CD4-positive, CD25-positive, alpha-beta regulatory T cell (primary cell): ENCODE measurements at regions not wholly inside any gene's neighbourhood (a gene's known extent, or its start where the extent isn't known, plus 50 kb on each side); places are given as distances from the start of the nearest gene placed in this dataset.
A peak's percentile ranks its signal among the peaks of the same experiment; 100 is the strongest.

Source experiments
- ATAC-seq, 2 donors: fragments of 150-1000 bp; cut with Tn5 transposase; one replicate each; pipeline ENCODE4 v1.10.0; 2021; ENCODE audit warnings: low read depth in 2 of 2, moderate number of reproducible peaks in 2 of 2, moderate library complexity in 1 of 2
- DNase-seq, 3 donors: peaks; one replicate each; pipeline versions ENCODE4 v3.0.0 to v3.0.0-alpha.2; 2012 to 2022; ENCODE audit warnings: mixed read lengths in 1 of 3
- H3K27ac ChIP-seq: one replicate; pipeline ENCODE4 v1.7.0; 2013; ENCODE audit warnings: mild to moderate bottlenecking, low read length; ENCODE audit not compliant: insufficient read depth, poor library complexity, severe bottlenecking
- H3K27me3 ChIP-seq: one replicate; pipeline ENCODE4 v1.7.0; 2013; ENCODE audit warnings: low read length; ENCODE audit not compliant: control insufficient read depth, insufficient read depth
- H3K36me3 ChIP-seq: one replicate; pipeline ENCODE4 v1.7.0; 2013; ENCODE audit warnings: mild to moderate bottlenecking, low read length, moderate library complexity; ENCODE audit not compliant: control insufficient read depth, insufficient read depth
- H3K4me1 ChIP-seq: 2 replicates; pipeline ENCODE4 v1.7.0; 2013; ENCODE audit warnings: mild to moderate bottlenecking, low read length; ENCODE audit not compliant: insufficient read depth, control insufficient read depth, poor library complexity, severe bottlenecking
- H3K4me3 ChIP-seq: one replicate; pipeline ENCODE4 v1.7.0; 2013; ENCODE audit warnings: low read depth, mild to moderate bottlenecking, low read length, moderate library complexity
- H3K9me3 ChIP-seq, 2 experiments: 1 replicate in 1 of 2; 2 replicates in 1 of 2; pipeline ENCODE4 v1.7.0; 2013; ENCODE audit warnings: low read length in 2 of 2, mild to moderate bottlenecking in 1 of 2, moderate library complexity in 1 of 2; ENCODE audit not compliant: control insufficient read depth in 2 of 2
- H3K27ac Mint-ChIP-seq, 3 donors: one replicate each; pipeline ENCODE4 v1.8.0; 2020 to 2022; ENCODE audit warnings: mild to moderate bottlenecking in 3 of 3, mixed read lengths in 3 of 3, moderate library complexity in 2 of 3
- H3K27me3 Mint-ChIP-seq: one replicate; pipeline ENCODE4 v1.8.0; 2022; ENCODE audit warnings: mild to moderate bottlenecking, mixed read lengths
- H3K36me3 Mint-ChIP-seq: one replicate; pipeline ENCODE4 v1.8.0; 2020; ENCODE audit warnings: mixed read lengths
- H3K4me1 Mint-ChIP-seq, 4 donors: one replicate each; pipeline ENCODE4 v1.8.0; 2020 to 2022; ENCODE audit warnings: mixed read lengths in 4 of 4, mild to moderate bottlenecking in 1 of 4
- H3K4me3 Mint-ChIP-seq, 4 donors: one replicate each; pipeline ENCODE4 v1.8.0; 2020 to 2022; ENCODE audit warnings: mild to moderate bottlenecking in 4 of 4, mixed read lengths in 4 of 4, moderate library complexity in 3 of 4
- H3K9me3 Mint-ChIP-seq, 7 donors: one replicate each; pipeline ENCODE4 v1.8.0; 2020 to 2022; ENCODE audit warnings: mixed read lengths in 7 of 7, mild to moderate bottlenecking in 3 of 7, moderate library complexity in 2 of 7

DNA sequence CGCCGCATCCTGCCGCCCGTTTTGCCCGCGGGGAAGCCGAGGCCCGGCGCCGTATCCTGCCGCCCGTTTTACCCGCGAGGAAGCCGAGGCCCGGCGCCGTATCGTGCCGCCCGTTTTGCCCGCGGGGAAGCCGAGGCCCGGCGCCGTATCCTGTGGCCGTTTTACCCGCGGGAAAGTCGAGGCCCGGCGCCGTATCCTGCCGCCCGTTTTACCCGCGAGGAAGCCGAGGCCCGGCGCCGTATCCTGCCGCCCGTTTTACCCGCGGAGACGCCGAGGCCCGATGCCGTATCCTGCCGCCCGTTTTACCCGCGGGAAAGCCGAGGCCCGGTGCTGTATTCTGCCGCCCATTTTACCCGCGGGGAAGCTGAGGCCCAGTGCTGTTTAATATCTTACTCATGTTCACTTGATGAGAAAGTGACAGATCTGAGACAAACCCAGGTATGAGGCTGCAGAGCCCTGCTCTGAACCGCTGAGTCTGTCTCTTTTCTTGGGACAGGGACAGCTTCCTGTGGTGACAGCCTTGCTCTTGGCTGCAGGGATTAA, 129.4 kb downstream of the CDH26 start:
- H3K36me3 ChIP-seq: no peaks in the 10 kb centered on the region
- Mint-ChIP-seq H3K4me1 (peaks cover 0 to 13% (median 4%) of the 10 kb centered on the region in 4 donors), H3K27me3 (peaks cover 30% of the 10 kb centered on the region), H3K36me3 (peaks cover 4% of the 10 kb centered on the region), H3K4me3 (peak overlapping the region in 3 of 4 donors; percentile 64 to 86 (median 78)), H3K9me3 (peaks cover 0 to 3% (median 0%) of the 10 kb centered on the region in 7 donors), H3K27ac (no peak overlapping the region)
- peak in 1 of 3 donors; percentile 11 for DNase-seq
- ATAC-seq: no peak
- no peaks in the 10 kb centered on the region for H3K4me1 ChIP-seq
- H3K9me3 ChIP-seq: no peaks in the 10 kb centered on the region
- no peak overlapping the region for H3K4me3 ChIP-seq
- no peak overlapping the region for H3K27ac ChIP-seq
- peaks cover 8% of the 10 kb centered on the region for H3K27me3 ChIP-seq

DNA sequence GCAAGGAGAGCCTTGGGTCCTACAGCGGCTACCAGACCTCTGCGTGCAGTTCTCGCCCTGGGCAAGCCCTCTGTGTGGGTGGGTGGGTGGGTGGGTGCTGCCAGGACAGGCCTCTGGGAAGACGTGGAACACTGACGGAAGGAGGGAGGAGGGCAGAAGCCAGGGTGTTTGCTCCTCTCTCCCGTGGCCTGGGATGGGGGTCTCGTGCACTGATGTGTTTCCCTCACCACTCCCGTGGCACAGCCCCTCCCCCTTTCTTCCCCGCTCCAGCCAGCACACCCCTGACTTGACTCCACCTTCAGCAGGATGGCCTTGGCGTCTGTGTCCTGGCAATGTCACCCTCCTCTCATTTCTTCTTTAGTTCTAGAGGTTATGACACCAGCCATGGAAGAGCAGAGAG, 130.0 kb downstream of the CDH26 start:
- Mint-ChIP-seq H3K27ac (no peak overlapping the region), H3K4me3 (peak overlapping the region in 2 of 4 donors; percentile 16 to 78), H3K27me3 (peaks cover 30% of the 10 kb centered on the region), H3K4me1 (peaks cover 0 to 13% (median 4%) of the 10 kb centered on the region in 4 donors), H3K9me3 (peaks cover 0 to 6% (median 0%) of the 10 kb centered on the region in 7 donors), H3K36me3 (peaks cover 4% of the 10 kb centered on the region)
- H3K4me3 ChIP-seq: no peak overlapping the region
- ATAC-seq: no peak
- H3K9me3 ChIP-seq: no peaks in the 10 kb centered on the region
- DNase-seq: no peak
- H3K27me3 ChIP-seq: peaks cover 8% of the 10 kb centered on the region
- H3K36me3 ChIP-seq: no peaks in the 10 kb centered on the region
- H3K27ac ChIP-seq: no peak overlapping the region
- no peaks in the 10 kb centered on the region for H3K4me1 ChIP-seq

DNA sequence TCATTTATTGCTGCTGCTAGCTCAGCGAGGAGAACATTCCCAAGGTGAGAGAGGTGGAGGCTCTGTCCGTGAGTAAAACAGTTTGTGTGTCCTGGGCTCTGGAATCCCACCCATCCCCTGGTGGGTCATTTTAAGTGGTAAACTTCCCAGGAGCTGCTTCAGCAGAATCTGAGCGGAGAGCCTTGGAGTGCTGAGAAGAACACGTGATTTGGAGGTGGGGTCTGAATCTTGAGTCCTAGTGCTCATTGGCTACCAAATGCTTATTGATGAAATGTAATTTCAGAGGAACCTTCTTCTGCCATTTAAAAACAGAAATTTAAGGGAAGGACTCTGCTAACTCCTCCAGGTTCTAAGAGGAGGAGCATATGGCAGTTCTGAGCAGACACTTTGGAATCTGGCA, 132.4 kb downstream of the CDH26 start:
- H3K4me1 Mint-ChIP-seq: peaks cover 0 to 13% (median 4%) of the 10 kb centered on the region in 4 donors
- Histone ChIP-seq H3K4me3 (no peak overlapping the region), H3K27ac (no peak overlapping the region), H3K36me3 (no peaks in the 10 kb centered on the region), H3K27me3 (peaks cover 8% of the 10 kb centered on the region), H3K4me1 (no peaks in the 10 kb centered on the region), H3K9me3 (no peaks in the 10 kb centered on the region)
- ATAC-seq (no peak), DNase-seq (no peak)
- peaks cover 30% of the 10 kb centered on the region for H3K27me3 Mint-ChIP-seq
- peaks cover 0 to 8% (median 0%) of the 10 kb centered on the region in 7 donors for H3K9me3 Mint-ChIP-seq
- H3K4me3 Mint-ChIP-seq: no peak overlapping the region
- peaks cover 4% of the 10 kb centered on the region for H3K36me3 Mint-ChIP-seq
- no peak overlapping the region for H3K27ac Mint-ChIP-seq

DNA sequence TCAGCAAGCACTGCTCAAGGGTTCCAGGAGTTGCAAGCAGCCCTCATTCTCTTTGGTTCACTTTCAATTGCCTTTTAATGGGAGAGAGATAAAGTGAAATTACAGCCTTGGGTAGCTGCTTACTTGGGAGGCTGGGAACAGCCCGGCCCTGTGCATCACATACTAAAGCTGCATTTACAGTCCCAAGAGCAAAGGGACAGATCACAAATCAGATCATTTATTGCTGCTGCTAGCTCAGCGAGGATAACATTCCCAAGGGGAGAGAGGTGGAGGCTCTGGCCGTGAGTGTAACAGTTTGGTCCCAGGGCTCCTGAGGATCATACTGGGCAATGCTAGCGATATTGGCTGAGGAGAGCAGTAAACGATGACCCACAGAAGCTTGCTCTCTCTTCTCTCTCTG, 133.1 kb downstream of the CDH26 start:
- no peaks in the 10 kb centered on the region for H3K9me3 ChIP-seq

DNA sequence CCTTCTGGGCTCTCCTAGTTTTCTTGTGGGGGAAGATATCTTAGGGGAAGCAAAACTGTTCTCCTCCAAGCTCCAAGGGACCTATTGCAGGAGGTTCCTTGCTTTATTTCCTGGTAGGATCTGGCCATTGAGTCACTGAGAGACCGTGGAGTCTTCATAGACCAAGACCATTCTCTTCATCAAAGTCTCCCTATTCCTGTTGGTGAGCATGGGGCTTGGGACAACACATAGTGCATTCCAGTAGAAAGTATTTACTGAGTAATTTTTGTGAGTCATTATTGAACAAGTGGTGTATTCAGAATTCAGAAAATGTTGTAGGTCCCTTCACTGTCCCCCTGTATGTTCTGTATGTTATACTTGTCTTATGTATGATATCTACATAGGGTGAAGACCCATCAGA, 133.6 kb downstream of the CDH26 start:
- peaks cover 26% of the 10 kb centered on the region for H3K27me3 Mint-ChIP-seq
- no peak overlapping the region for H3K27ac Mint-ChIP-seq
- peaks cover 4% of the 10 kb centered on the region for H3K36me3 Mint-ChIP-seq
- peaks cover 0 to 8% (median 0%) of the 10 kb centered on the region in 7 donors for H3K9me3 Mint-ChIP-seq
- DNase-seq (no peak), ATAC-seq (no peak)
- Histone ChIP-seq H3K4me3 (no peak overlapping the region), H3K36me3 (no peaks in the 10 kb centered on the region), H3K9me3 (no peaks in the 10 kb centered on the region), H3K27ac (no peak overlapping the region), H3K4me1 (no peaks in the 10 kb centered on the region), H3K27me3 (peaks cover 5% of the 10 kb centered on the region)
- H3K4me1 Mint-ChIP-seq: peaks cover 0 to 12% (median 3%) of the 10 kb centered on the region in 4 donors
- H3K4me3 Mint-ChIP-seq: no peak overlapping the region

More for the DNA sequence above, 133.1 kb downstream of the CDH26 start:
- Mint-ChIP-seq H3K27ac (no peak overlapping the region), H3K27me3 (peaks cover 26% of the 10 kb centered on the region), H3K4me1 (peaks cover 0 to 13% (median 4%) of the 10 kb centered on the region in 4 donors), H3K36me3 (peaks cover 4% of the 10 kb centered on the region), H3K4me3 (no peak overlapping the region), H3K9me3 (peaks cover 0 to 8% (median 0%) of the 10 kb centered on the region in 7 donors)
- no peak overlapping the region for H3K27ac ChIP-seq
- no peak for DNase-seq
- no peaks in the 10 kb centered on the region for H3K36me3 ChIP-seq
- no peak overlapping the region for H3K4me3 ChIP-seq
- H3K27me3 ChIP-seq: peaks cover 7% of the 10 kb centered on the region
- no peak for ATAC-seq
- no peaks in the 10 kb centered on the region for H3K4me1 ChIP-seq

DNA sequence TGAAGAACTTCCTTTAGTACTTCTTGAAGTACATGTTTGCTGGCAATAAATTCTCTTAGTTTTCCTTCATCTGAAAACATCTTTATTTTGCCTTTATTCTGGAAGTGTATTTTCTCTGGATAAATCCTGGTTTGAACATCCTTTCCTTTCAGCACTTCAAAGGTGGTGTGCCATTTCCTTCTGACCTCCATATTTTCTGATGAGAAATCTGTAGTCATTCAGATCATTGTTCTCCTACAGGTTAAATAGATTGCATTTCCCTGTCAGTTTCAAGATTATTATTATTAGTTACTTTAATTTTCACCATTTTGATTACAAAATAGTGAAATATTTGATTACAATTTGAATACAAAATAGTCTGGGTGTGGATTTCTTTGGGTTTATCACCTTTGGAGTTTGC, 134.5 kb downstream of the CDH26 start:
- H3K4me3 Mint-ChIP-seq: no peak overlapping the region
- no peaks in the 10 kb centered on the region for H3K36me3 ChIP-seq
- peaks cover 0 to 8% (median under 1%) of the 10 kb centered on the region in 7 donors for H3K9me3 Mint-ChIP-seq
- peaks cover 25% of the 10 kb centered on the region for H3K27me3 Mint-ChIP-seq
- ATAC-seq (no peak), DNase-seq (no peak)
- H3K9me3 ChIP-seq: no peaks in the 10 kb centered on the region
- peaks cover 4% of the 10 kb centered on the region for H3K36me3 Mint-ChIP-seq
- peaks cover 5% of the 10 kb centered on the region for H3K27me3 ChIP-seq
- H3K4me1 Mint-ChIP-seq: peaks cover 0 to 7% (median 1%) of the 10 kb centered on the region in 4 donors
- H3K4me3 ChIP-seq: no peak overlapping the region
- no peak overlapping the region for H3K27ac ChIP-seq
- no peaks in the 10 kb centered on the region for H3K4me1 ChIP-seq
- H3K27ac Mint-ChIP-seq: no peak overlapping the region

DNA sequence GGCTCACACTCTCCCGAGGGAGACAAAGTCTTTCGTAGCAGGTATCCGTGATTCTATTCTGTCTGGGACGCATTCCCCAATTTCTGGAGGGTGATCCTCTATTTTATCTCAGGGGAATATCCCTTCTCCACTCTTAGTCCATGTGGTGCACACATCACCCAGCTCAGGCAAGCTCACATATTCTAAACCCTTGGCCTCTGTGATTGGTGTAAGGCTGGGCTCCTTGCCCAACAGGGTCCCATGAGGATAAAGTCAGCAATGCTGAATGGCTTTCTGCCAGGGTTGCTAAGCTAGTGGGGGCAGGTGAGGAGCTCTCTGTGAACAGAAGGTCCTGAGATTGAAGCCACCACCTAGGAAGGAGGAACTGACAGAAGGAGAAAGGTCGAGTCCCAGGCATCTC, 137.2 kb downstream of the CDH26 start:
- DNase-seq (no peak), ATAC-seq (no peak)
- Mint-ChIP-seq H3K9me3 (peaks cover 0 to 8% (median 0%) of the 10 kb centered on the region in 7 donors), H3K4me3 (no peak overlapping the region), H3K4me1 (no peaks in the 10 kb centered on the region), H3K36me3 (no peaks in the 10 kb centered on the region), H3K27me3 (peaks cover 16% of the 10 kb centered on the region), H3K27ac (no peak overlapping the region)
- Histone ChIP-seq H3K4me1 (no peaks in the 10 kb centered on the region), H3K36me3 (no peaks in the 10 kb centered on the region), H3K27ac (no peak overlapping the region), H3K4me3 (no peak overlapping the region), H3K27me3 (no peaks in the 10 kb centered on the region), H3K9me3 (no peaks in the 10 kb centered on the region)

DNA sequence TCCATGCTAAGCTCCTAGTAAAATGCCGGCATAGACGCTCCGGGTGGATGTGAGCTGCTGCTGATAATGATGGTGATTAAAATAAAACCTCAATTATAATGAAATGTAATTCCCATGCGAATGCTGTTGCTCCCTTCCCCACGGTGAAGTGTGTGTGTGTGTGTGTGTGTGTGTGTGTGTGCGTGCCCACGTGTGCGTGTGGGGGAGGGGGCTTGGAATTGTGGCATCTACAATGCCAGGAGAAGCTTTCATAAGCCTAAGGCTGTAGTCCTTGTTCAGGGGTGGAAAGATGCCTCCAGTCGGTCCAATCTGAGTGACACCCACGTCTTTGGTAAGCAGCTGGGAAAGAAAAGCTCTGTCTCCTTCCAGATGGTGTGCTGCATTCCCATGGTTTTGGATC, 137.9 kb downstream of the CDH26 start:
- Histone ChIP-seq H3K27me3 (no peaks in the 10 kb centered on the region), H3K4me3 (no peak overlapping the region), H3K9me3 (no peaks in the 10 kb centered on the region), H3K4me1 (no peaks in the 10 kb centered on the region), H3K36me3 (no peaks in the 10 kb centered on the region), H3K27ac (no peak overlapping the region)
- DNase-seq (no peak), ATAC-seq (no peak)
- peaks cover 0 to 8% (median 0%) of the 10 kb centered on the region in 7 donors for H3K9me3 Mint-ChIP-seq
- no peaks in the 10 kb centered on the region for H3K36me3 Mint-ChIP-seq
- H3K27ac Mint-ChIP-seq: no peak overlapping the region
- H3K4me3 Mint-ChIP-seq: no peak overlapping the region
- peaks cover 0 to 6% (median 1%) of the 10 kb centered on the region in 4 donors for H3K4me1 Mint-ChIP-seq
- peaks cover 11% of the 10 kb centered on the region for H3K27me3 Mint-ChIP-seq
